Hematopoietic multipotent progenitor cell treated with erythropoietin and hydrocortisone succinate and interleukin-3 and kit ligand, for 8 days (in vitro differentiated cells): ENCODE measurements at regions not wholly inside any gene's neighbourhood (a gene's known extent, or its start where the extent isn't known, plus 50 kb on each side); places are given as distances from the start of the nearest gene placed in this dataset.

Source experiments
- DNase-seq: peaks from one replicate; pipeline ENCODE4 v3.0.0-alpha.2; 2015

GRCh38 chr18:25805323-25805722 lies 285.1 kb downstream of the SS18 start:
- no peak for DNase-seq

- no peak for DNase-seq
These were observed 291.2 kb downstream of the SS18 start for GRCh38 chr18:25799231-25799630.

GRCh38 chr18:25798046-25798445 lies 292.4 kb downstream of the SS18 start:
- no peak for DNase-seq

- no peak for DNase-seq
These were observed 295.2 kb downstream of the SS18 start for GRCh38 chr18:25795213-25795612.

- no peak for DNase-seq
These were observed 303.1 kb downstream of the SS18 start for GRCh38 chr18:25787276-25787675.

- no peak for DNase-seq
These were observed 303.7 kb downstream of the SS18 start for GRCh38 chr18:25786758-25787157.

GRCh38 chr18:25780105-25780504 lies 310.3 kb downstream of the SS18 start:
- DNase-seq: no peak

GRCh38 chr18:25771796-25772195 lies 318.6 kb downstream of the SS18 start:
- no peak for DNase-seq

GRCh38 chr18:25764777-25765176 lies 325.6 kb downstream of the SS18 start:
- no peak for DNase-seq

- no peak for DNase-seq
These were observed 331.3 kb downstream of the SS18 start for GRCh38 chr18:25759111-25759510.

GRCh38 chr18:25743646-25744151 lies 346.7 kb downstream of the SS18 start:
- no peak for DNase-seq

- DNase-seq: no peak
These were observed 351.0 kb downstream of the SS18 start for GRCh38 chr18:25739376-25739775.

GRCh38 chr18:25737710-25738311 lies 352.6 kb downstream of the SS18 start:
- DNase-seq: no peak

- no peak for DNase-seq
These were observed 353.9 kb downstream of the SS18 start for GRCh38 chr18:25736516-25736915.

- DNase-seq: no peak
These were observed 355.0 kb downstream of the SS18 start for GRCh38 chr18:25735459-25735858.

- no peak for DNase-seq
These were observed 356.1 kb downstream of the SS18 start for GRCh38 chr18:25734336-25734735.

GRCh38 chr18:25732862-25733261 lies 357.6 kb downstream of the SS18 start:
- no peak for DNase-seq

GRCh38 chr18:25729072-25729471 lies 361.3 kb downstream of the SS18 start:
- no peak for DNase-seq

- DNase-seq: no peak
These were observed 363.0 kb downstream of the SS18 start for GRCh38 chr18:25727281-25727985.

GRCh38 chr18:25726298-25726697 lies 364.1 kb downstream of the SS18 start:
- DNase-seq: no peak

- no peak for DNase-seq
These were observed 364.9 kb downstream of the SS18 start for GRCh38 chr18:25725501-25725900.

GRCh38 chr18:25724997-25725396 lies 365.4 kb downstream of the SS18 start:
- no peak for DNase-seq

- no peak for DNase-seq
These were observed 366.3 kb downstream of the SS18 start for GRCh38 chr18:25724121-25724520.

- no peak for DNase-seq
These were observed 361.1 kb upstream of the ZNF521 start for GRCh38 chr18:25713103-25713502.

GRCh38 chr18:25710981-25711380 lies 359.0 kb upstream of the ZNF521 start:
- DNase-seq: no peak
